Myocyte (in vitro differentiated cells): ENCODE measurements at regions not wholly inside any gene's neighbourhood (a gene's known extent, or its start where the extent isn't known, plus 50 kb on each side); places are given as distances from the start of the nearest gene placed in this dataset.
"Not testable (repeated sequence)": the region's sequence is repeated elsewhere in the genome, so short reads cannot be mapped to it uniquely, and the experiment has no call there.

Experiments used
- DNase-seq: peaks from one replicate; pipeline ENCODE4 v3.0.0-alpha.2; 2012; ENCODE audit warnings: low read depth

GRCh38 chr21:28877318-28877884, 115.3 kb downstream of the LTN1 start:
- DNase-seq, result no peak

GRCh38 chr21:28875078-28875477, 117.6 kb downstream of the LTN1 start:
- DNase-seq, result no peak

GRCh38 chr21:28872218-28872617, 120.5 kb downstream of the LTN1 start:
- no peak for DNase-seq

GRCh38 chr21:28871388-28872010, 121.2 kb downstream of the LTN1 start:
- no peak for DNase-seq

GRCh38 chr21:28867401-28867800, 125.3 kb downstream of the LTN1 start:
- no peak for DNase-seq

- no peak for DNase-seq
These were observed 127.0 kb downstream of the LTN1 start for GRCh38 chr21:28865488-28866186.

- DNase-seq, result no peak
These were observed 134.3 kb downstream of the LTN1 start for GRCh38 chr21:28858424-28858823.

GRCh38 chr21:28857752-28858151, 134.9 kb downstream of the LTN1 start:
- DNase-seq, result no peak

- DNase-seq, result peak; percentile 9
These were observed 136.0 kb downstream of the LTN1 start for GRCh38 chr21:28856588-28857250.

GRCh38 chr21:28852706-28853105, 140.0 kb downstream of the LTN1 start:
- DNase-seq, result no peak

GRCh38 chr21:28851645-28852044, 141.0 kb downstream of the LTN1 start:
- no peak for DNase-seq

- DNase-seq, result not testable (repeated sequence)
These were observed 153.4 kb downstream of the LTN1 start for GRCh38 chr21:28839237-28839636.

GRCh38 chr21:28837426-28837825, 155.3 kb downstream of the LTN1 start:
- not testable (repeated sequence) for DNase-seq

GRCh38 chr21:28836588-28836987, 156.1 kb downstream of the LTN1 start:
- DNase-seq, result not testable (repeated sequence)

- no peak for DNase-seq
These were observed 158.1 kb downstream of the LTN1 start for GRCh38 chr21:28834335-28835238.

GRCh38 chr21:28833609-28834008, 159.1 kb downstream of the LTN1 start:
- DNase-seq, result no peak

GRCh38 chr21:28833182-28833581, 159.5 kb downstream of the LTN1 start:
- no peak for DNase-seq

GRCh38 chr21:28832715-28833061, 160.0 kb downstream of the LTN1 start:
- no peak for DNase-seq

- no peak for DNase-seq
These were observed 160.5 kb downstream of the LTN1 start for GRCh38 chr21:28832013-28832714.

- DNase-seq, result no peak
These were observed 163.7 kb downstream of the LTN1 start for GRCh38 chr21:28828981-28829380.

GRCh38 chr21:28828021-28828420, 164.7 kb downstream of the LTN1 start:
- DNase-seq, result no peak
